SK-N-SH (cell line): ENCODE measurements at regions not wholly inside any gene's neighbourhood (a gene's known extent, or its start where the extent isn't known, plus 50 kb on each side); places are given as distances from the start of the nearest gene placed in this dataset.

Source experiments
- CTCF ChIA-PET: fragments of 300-600, 350-600 bp; formaldehyde crosslinking; extraction: SDS; loops from one replicate; lab custom pipeline; 2021; lab: Yijun Ruan, JAX
- POLR2A ChIA-PET: fragments of 350-600 bp; sonication (Branson Sonifier 250); formaldehyde crosslinking; extraction: SDS; loops from one replicate; lab custom pipeline; 2020; ENCODE audit warnings: antibody characterized with exemption, inconsistent platforms; lab: Yijun Ruan, JAX
- DNase-seq: peaks from one replicate; pipeline ENCODE4 v3.0.0; 2012
- H2AFZ ChIP-seq: fragments of 200-600 bp; sonication (generic); 2 replicates; pipeline ENCODE4 v1.8.1; 2016; ENCODE audit warnings: antibody characterized with exemption, mild to moderate bottlenecking, low read depth
- H3F3A ChIP-seq: fragments of 200-600 bp; sonication (generic); replicated peaks from 2 replicates; pipeline ENCODE3; 2016; ENCODE audit warnings: antibody characterized with exemption, mild to moderate bottlenecking; ENCODE audit not compliant: insufficient read depth
- H3K27ac ChIP-seq, 2 experiments: fragments of 200-500 bp in 1 of 2; fragments of 200-600 bp in 1 of 2; sonication (Bioruptor generic) in 1 of 2; sonication (generic), shearing (Covaris generic) in 1 of 2; 2 replicates each; pipeline versions ENCODE4 v1.5.1 to v1.6.1; 2014 to 2016; ENCODE audit warnings: low read depth in 2 of 2, inconsistent platforms in 1 of 2, low read length in 1 of 2, mild to moderate bottlenecking in 1 of 2, mixed read lengths in 1 of 2
- H3K27me3 ChIP-seq: fragments of 200-600 bp; sonication (generic), shearing (Covaris generic); 2 replicates; pipeline ENCODE4 v1.6.1; 2016; ENCODE audit warnings: mixed run types; ENCODE audit not compliant: insufficient read depth
- H3K36me3 ChIP-seq, 2 experiments: fragments of 200-500 bp in 1 of 2; fragments of 200-600 bp in 1 of 2; sonication (Bioruptor generic) in 1 of 2; sonication (generic) in 1 of 2; replicated peaks in 1 of 2; 2 replicates each; pipeline versions ENCODE3 to v1.5.1; 2014 to 2016; ENCODE audit warnings: low read length in 1 of 2, mild to moderate bottlenecking in 1 of 2; ENCODE audit not compliant: insufficient read depth in 2 of 2, control insufficient read depth in 1 of 2
- H3K4me1 ChIP-seq, 2 experiments: fragments of 200-500 bp in 1 of 2; fragments of 200-600 bp in 1 of 2; sonication (Bioruptor generic) in 1 of 2; sonication (generic), shearing (Covaris generic) in 1 of 2; 2 replicates each; pipeline versions ENCODE4 v1.5.1 to v1.6.1; 2014 to 2016; ENCODE audit warnings: low read depth in 1 of 2, low read length in 1 of 2, mixed run types in 1 of 2; ENCODE audit not compliant: insufficient read depth in 2 of 2, control insufficient read depth in 1 of 2
- H3K4me2 ChIP-seq: fragments of 200-600 bp; sonication (generic), shearing (Covaris generic); 2 replicates; pipeline ENCODE4 v1.6.1; 2017; ENCODE audit warnings: mixed run types
- H3K4me3 ChIP-seq, 2 experiments: fragments of 200-500 bp in 1 of 2; fragments of 200-600 bp in 1 of 2; sonication (Bioruptor generic) in 1 of 2; sonication (generic), shearing (Covaris generic) in 1 of 2; 2 replicates each; pipeline versions ENCODE4 v1.5.1 to v1.8.1; 2014 to 2016; ENCODE audit warnings: low read depth in 2 of 2, inconsistent platforms in 1 of 2, low read length in 1 of 2, mild to moderate bottlenecking in 1 of 2, mixed read lengths in 1 of 2, moderate library complexity in 1 of 2
- H3K79me2 ChIP-seq: fragments of 200-600 bp; sonication (generic); 2 replicates; pipeline ENCODE4 v1.8.1; 2017; ENCODE audit warnings: mild to moderate bottlenecking; ENCODE audit not compliant: insufficient read depth
- H3K9ac ChIP-seq: fragments of 200-600 bp; sonication (generic); 2 replicates; pipeline ENCODE4 v1.6.1; 2017; ENCODE audit warnings: mixed run types
- H3K9me2 ChIP-seq: fragments of 200-600 bp; sonication (generic); 2 replicates; pipeline ENCODE4 v1.6.1; 2017; ENCODE audit warnings: mixed run types
- H3K9me3 ChIP-seq: fragments of 200-600 bp; sonication (generic); 2 replicates; pipeline ENCODE4 v1.6.1; 2017; ENCODE audit warnings: mixed run types, mild to moderate bottlenecking, moderate library complexity
- H4K20me1 ChIP-seq: fragments of 200-600 bp; sonication (generic); 2 replicates; pipeline ENCODE4 v1.6.1; 2017; ENCODE audit warnings: mild to moderate bottlenecking, mixed run types; ENCODE audit not compliant: insufficient read depth
- EP300 ChIP-seq, 2 experiments: IDR thresholded peaks; 2 replicates each; pipeline versions ENCODE4 v1.4.0 to v1.6.1; 2012; ENCODE audit warnings: borderline replicate concordance in 1 of 2, low read depth in 1 of 2, low read length in 1 of 2
- EZH2phosphoT487 ChIP-seq: fragments of 200-600 bp; sonication (generic); IDR thresholded peaks from 2 replicates; pipeline ENCODE4 v1.6.1; 2017; ENCODE audit warnings: low read depth, mixed run types, mild to moderate bottlenecking, antibody characterized with exemption, moderate library complexity, borderline replicate concordance
- FOXJ3 ChIP-seq: sonication (generic); formaldehyde crosslinking; IDR thresholded peaks from 2 replicates; pipeline ENCODE4 v1.5.1; 2020; ENCODE audit warnings: mild to moderate bottlenecking, missing genetic modification reagents
- FOXM1 ChIP-seq: IDR thresholded peaks from 2 replicates; pipeline ENCODE4 v1.4.0; 2012; ENCODE audit warnings: low read depth, mild to moderate bottlenecking
- JUND ChIP-seq: IDR thresholded peaks from 2 replicates; pipeline ENCODE4 v1.4.0; 2012
- MEF2A ChIP-seq: IDR thresholded peaks from 2 replicates; pipeline ENCODE4 v1.4.0; 2012; ENCODE audit warnings: low read depth, borderline replicate concordance
- MXI1 ChIP-seq: IDR thresholded peaks from 2 replicates; pipeline ENCODE4 v1.6.1; 2012; ENCODE audit warnings: mild to moderate bottlenecking, low read depth, low read length, improper control_type of control experiment
- NFIC ChIP-seq: IDR thresholded peaks from 2 replicates; pipeline ENCODE4 v1.4.0; 2012; ENCODE audit warnings: borderline replicate concordance
- NRF1 ChIP-seq: IDR thresholded peaks from 2 replicates; pipeline ENCODE4 v1.6.1; 2012; ENCODE audit warnings: low read depth, mild to moderate bottlenecking, low read length
- POLR2AphosphoS5 ChIP-seq: IDR thresholded peaks from 2 replicates; pipeline ENCODE4 v1.6.1; 2012; ENCODE audit warnings: low read depth, low read length
- RAD21 ChIP-seq: IDR thresholded peaks from 2 replicates; pipeline ENCODE4 v1.6.1; 2012; ENCODE audit warnings: mild to moderate bottlenecking, low read length
- SIN3A ChIP-seq: IDR thresholded peaks from 2 replicates; pipeline ENCODE4 v1.6.1; 2012; ENCODE audit warnings: low read depth, mild to moderate bottlenecking, low read length, moderate library complexity, borderline replicate concordance
- SMC3 ChIP-seq: IDR thresholded peaks from 2 replicates; pipeline ENCODE4 v1.6.1; 2012; ENCODE audit warnings: low read depth, low read length, improper control_type of control experiment
- TEAD4 ChIP-seq: IDR thresholded peaks from 2 replicates; pipeline ENCODE4 v1.4.0; 2012; ENCODE audit warnings: mild to moderate bottlenecking, borderline replicate concordance; ENCODE audit not compliant: insufficient read depth
- USF1 ChIP-seq: IDR thresholded peaks from 2 replicates; pipeline ENCODE4 v1.4.0; 2012; ENCODE audit warnings: low read depth, borderline replicate concordance
- USF2 ChIP-seq: fragments of 150-350 bp; IDR thresholded peaks from 2 replicates; pipeline ENCODE4 v1.6.1; 2017; ENCODE audit warnings: antibody characterized with exemption, low read length, low read depth, borderline replicate concordance
- YY1 ChIP-seq: IDR thresholded peaks from 2 replicates; pipeline ENCODE4 v1.4.0; 2012; ENCODE audit warnings: low read depth, mild to moderate bottlenecking
- WGBS: methylation state at CpG from one replicate; pipeline ENCODE4 v1.1.6; 2017; ENCODE audit warnings: low lambda C conversion rate; 5-methylcytosine and 5-hydroxymethylcytosine counted together
- TF ChIP-seq, protein P1 (sequence below): fragments of 200-600 bp; sonication (generic); IDR thresholded peaks from 2 replicates; pipeline ENCODE4 v1.6.1; 2017; ENCODE audit warnings: antibody characterized with exemption, mild to moderate bottlenecking, moderate library complexity

GRCh38 chr5:74394916-74395880 is 245.3 kb downstream of the ENC1 start:
- Histone ChIP-seq H3K36me3 (no peaks in the 10 kb centered on the region), H3K4me2 (no peak overlapping the region), H3K79me2 (no peaks in the 10 kb centered on the region), H3F3A (no peaks in the 10 kb centered on the region), H3K4me1 (peaks cover 7% of the 10 kb centered on the region in 2 experiments; a peak in 3 of 4 replicates), H3K27ac (no peak overlapping the region), H3K9me3 (no peaks in the 10 kb centered on the region), H3K9me2 (no peaks in the 10 kb centered on the region), H2AFZ (no peak overlapping the region), H3K27me3 (no peaks in the 10 kb centered on the region), H3K9ac (no peak overlapping the region), H3K4me3 (no peak overlapping the region), H4K20me1 (no peaks in the 10 kb centered on the region)
- POLR2A ChIA-PET, result no interaction called here
- WGBS, result 90% methylated on average over 9 of the region's 10 CpGs
- CTCF ChIA-PET, result interaction anchor here (0.8 to 2.9 kb wide), 2 partner anchors 30 to 246 kb away, joined by 3 to 15 read pairs; partner anchors contain the start of gene ENC1
- no peak for TF ChIP-seq TEAD4
- TF ChIP-seq SMC3, result peak; percentile 35; the same call in 1 of the 2 replicates
- no peak for TF ChIP-seq FOXM1
- TF ChIP-seq MXI1, result no peak
- peak; percentile 46; the same call in 1 of the 2 replicates for TF ChIP-seq RAD21
- no peak for TF ChIP-seq YY1
- TF ChIP-seq USF2, result no peak
- peak; percentile 19 for DNase-seq

GRCh38 chr5:74394528-74394915 is 246.0 kb downstream of the ENC1 start:
- Histone ChIP-seq H3K9ac (no peak overlapping the region), H2AFZ (no peak overlapping the region), H3K9me3 (no peaks in the 10 kb centered on the region), H3F3A (no peaks in the 10 kb centered on the region), H3K4me1 (peaks cover 7 to 13% of the 10 kb centered on the region in 2 experiments; a peak in 3 of 4 replicates), H3K4me3 (no peak overlapping the region), H3K27me3 (no peaks in the 10 kb centered on the region), H3K9me2 (no peaks in the 10 kb centered on the region), H3K4me2 (no peak overlapping the region), H4K20me1 (no peaks in the 10 kb centered on the region), H3K79me2 (no peaks in the 10 kb centered on the region), H3K36me3 (no peaks in the 10 kb centered on the region), H3K27ac (no peak overlapping the region)
- ChIA-PET CTCF (interaction anchor here (0.8 to 2.9 kb wide), 3 partner anchors 11 to 246 kb away, joined by 3 to 15 read pairs (median 5); partner anchors contain the start of gene ENC1), POLR2A (no interaction called here)
- TF ChIP-seq POLR2AphosphoS5 (no peak), TEAD4 (no peak)
- 97% methylated on average over 3 of the region's 3 CpGs for WGBS
- DNase-seq, result no peak

GRCh38 chr5:74393943-74394342 is 246.6 kb downstream of the ENC1 start:
- H2AFZ ChIP-seq, result no peak overlapping the region
- 92% methylated on average over 3 of the region's 3 CpGs for WGBS
- ChIA-PET POLR2A (no interaction called here), CTCF (interaction anchor here (1.1 to 2.9 kb wide), 2 partner anchors 12 to 247 kb away, joined by 5 to 15 read pairs; partner anchors contain the start of gene ENC1)
- H3K9ac ChIP-seq, result no peak overlapping the region
- H3K4me3 ChIP-seq, result no peak overlapping the region
- H3K27me3 ChIP-seq, result no peaks in the 10 kb centered on the region
- H3K9me3 ChIP-seq, result no peaks in the 10 kb centered on the region
- no peaks in the 10 kb centered on the region for H3K36me3 ChIP-seq
- no peak overlapping the region for H3K4me2 ChIP-seq
- no peaks in the 10 kb centered on the region for H3F3A ChIP-seq
- peaks cover 7 to 13% of the 10 kb centered on the region in 2 experiments; a peak in 3 of 4 replicates for H3K4me1 ChIP-seq
- no peaks in the 10 kb centered on the region for H3K79me2 ChIP-seq
- H4K20me1 ChIP-seq, result no peaks in the 10 kb centered on the region
- no peak overlapping the region for H3K27ac ChIP-seq
- no peaks in the 10 kb centered on the region for H3K9me2 ChIP-seq
- DNase-seq, result no peak
- TF ChIP-seq NFIC (no peak), EP300 (IDR thresholded peaks at IDR 0.05; ENCODE audit: borderline replicate concordance in 1 of 2, low read depth in 1 of 2, low read length in 1 of 2) (no peak), SMC3 (no peak), MEF2A (no peak), SIN3A (no peak), EZH2phosphoT487 (no peak), NRF1 (no peak), FOXJ3 (CRISPR knock-in tag) (no peak), POLR2AphosphoS5 (no peak), JUND (no peak), USF1 (no peak)
- TF ChIP-seq, protein P1, sequence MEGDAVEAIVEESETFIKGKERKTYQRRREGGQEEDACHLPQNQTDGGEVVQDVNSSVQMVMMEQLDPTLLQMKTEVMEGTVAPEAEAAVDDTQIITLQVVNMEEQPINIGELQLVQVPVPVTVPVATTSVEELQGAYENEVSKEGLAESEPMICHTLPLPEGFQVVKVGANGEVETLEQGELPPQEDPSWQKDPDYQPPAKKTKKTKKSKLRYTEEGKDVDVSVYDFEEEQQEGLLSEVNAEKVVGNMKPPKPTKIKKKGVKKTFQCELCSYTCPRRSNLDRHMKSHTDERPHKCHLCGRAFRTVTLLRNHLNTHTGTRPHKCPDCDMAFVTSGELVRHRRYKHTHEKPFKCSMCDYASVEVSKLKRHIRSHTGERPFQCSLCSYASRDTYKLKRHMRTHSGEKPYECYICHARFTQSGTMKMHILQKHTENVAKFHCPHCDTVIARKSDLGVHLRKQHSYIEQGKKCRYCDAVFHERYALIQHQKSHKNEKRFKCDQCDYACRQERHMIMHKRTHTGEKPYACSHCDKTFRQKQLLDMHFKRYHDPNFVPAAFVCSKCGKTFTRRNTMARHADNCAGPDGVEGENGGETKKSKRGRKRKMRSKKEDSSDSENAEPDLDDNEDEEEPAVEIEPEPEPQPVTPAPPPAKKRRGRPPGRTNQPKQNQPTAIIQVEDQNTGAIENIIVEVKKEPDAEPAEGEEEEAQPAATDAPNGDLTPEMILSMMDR, result no peak
